Progenitor cell of endocrine pancreas (in vitro differentiated cells): ENCODE measurements at regions not wholly inside any gene's neighbourhood (a gene's known extent, or its start where the extent isn't known, plus 50 kb on each side); places are given as distances from the start of the nearest gene placed in this dataset.

Experiments
- DNase-seq: peaks from one replicate; pipeline ENCODE4 v3.0.0; 2021; ENCODE audit warnings: low spot score; ENCODE audit not compliant: unreplicated experiment
- H3K27ac Mint-ChIP-seq: 2 replicates; pipeline ENCODE4 v1.8.0; 2021; ENCODE audit warnings: mild to moderate bottlenecking, moderate library complexity, mixed read lengths
- H3K27me3 Mint-ChIP-seq: 2 replicates; pipeline ENCODE4 v1.8.0; 2021; ENCODE audit warnings: mixed read lengths
- H3K36me3 Mint-ChIP-seq: 2 replicates; pipeline ENCODE4 v1.8.0; 2022; ENCODE audit warnings: mixed read lengths; ENCODE audit not compliant: insufficient read depth
- H3K4me1 Mint-ChIP-seq: 2 replicates; pipeline ENCODE4 v1.8.0; 2021; ENCODE audit warnings: low read depth, mixed read lengths
- H3K4me3 Mint-ChIP-seq: 2 replicates; pipeline ENCODE4 v1.8.0; 2021; ENCODE audit warnings: low read depth, mild to moderate bottlenecking, moderate library complexity, mixed read lengths
- H3K9me3 Mint-ChIP-seq: 2 replicates; pipeline ENCODE4 v1.8.0; 2021; ENCODE audit warnings: low read depth, mixed read lengths
- TF ChIP-seq, protein P1 (sequence below): fragments of 200-600 bp; sonication (generic); IDR thresholded peaks from one replicate; pipeline ENCODE4 v1.5.0; 2021; ENCODE audit warnings: antibody characterized with exemption, mild to moderate bottlenecking; ENCODE audit not compliant: unreplicated experiment

DNA sequence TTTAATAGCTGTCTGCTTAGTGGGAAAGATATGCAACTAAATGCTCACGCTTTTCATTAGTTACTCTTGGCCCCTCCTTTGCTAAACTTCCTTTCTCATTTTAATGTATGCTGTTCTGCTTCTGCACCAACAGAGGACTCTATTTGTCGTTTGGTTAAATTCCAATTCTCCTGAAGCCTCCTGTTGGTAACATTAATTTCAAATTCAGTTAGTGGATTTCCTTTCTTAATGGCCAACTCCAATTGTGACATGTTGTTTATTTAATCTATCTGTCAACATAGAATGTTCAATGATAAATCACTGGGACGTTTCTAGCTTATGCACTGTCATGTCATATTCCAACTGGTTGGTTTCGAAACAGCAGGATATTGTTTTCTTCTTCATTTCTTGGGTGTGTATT is 467.4 kb upstream of the BCHE start:
- no peaks in the 10 kb centered on the region for H3K27me3 Mint-ChIP-seq
- no peak overlapping the region for H3K4me3 Mint-ChIP-seq
- no peaks in the 10 kb centered on the region for H3K36me3 Mint-ChIP-seq
- H3K9me3 Mint-ChIP-seq: peaks cover under 1% of the 10 kb centered on the region
- DNase-seq: no peak
- H3K4me1 Mint-ChIP-seq: no peaks in the 10 kb centered on the region
- no peak overlapping the region for H3K27ac Mint-ChIP-seq
- TF ChIP-seq, protein P1, sequence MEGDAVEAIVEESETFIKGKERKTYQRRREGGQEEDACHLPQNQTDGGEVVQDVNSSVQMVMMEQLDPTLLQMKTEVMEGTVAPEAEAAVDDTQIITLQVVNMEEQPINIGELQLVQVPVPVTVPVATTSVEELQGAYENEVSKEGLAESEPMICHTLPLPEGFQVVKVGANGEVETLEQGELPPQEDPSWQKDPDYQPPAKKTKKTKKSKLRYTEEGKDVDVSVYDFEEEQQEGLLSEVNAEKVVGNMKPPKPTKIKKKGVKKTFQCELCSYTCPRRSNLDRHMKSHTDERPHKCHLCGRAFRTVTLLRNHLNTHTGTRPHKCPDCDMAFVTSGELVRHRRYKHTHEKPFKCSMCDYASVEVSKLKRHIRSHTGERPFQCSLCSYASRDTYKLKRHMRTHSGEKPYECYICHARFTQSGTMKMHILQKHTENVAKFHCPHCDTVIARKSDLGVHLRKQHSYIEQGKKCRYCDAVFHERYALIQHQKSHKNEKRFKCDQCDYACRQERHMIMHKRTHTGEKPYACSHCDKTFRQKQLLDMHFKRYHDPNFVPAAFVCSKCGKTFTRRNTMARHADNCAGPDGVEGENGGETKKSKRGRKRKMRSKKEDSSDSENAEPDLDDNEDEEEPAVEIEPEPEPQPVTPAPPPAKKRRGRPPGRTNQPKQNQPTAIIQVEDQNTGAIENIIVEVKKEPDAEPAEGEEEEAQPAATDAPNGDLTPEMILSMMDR: no peak

DNA sequence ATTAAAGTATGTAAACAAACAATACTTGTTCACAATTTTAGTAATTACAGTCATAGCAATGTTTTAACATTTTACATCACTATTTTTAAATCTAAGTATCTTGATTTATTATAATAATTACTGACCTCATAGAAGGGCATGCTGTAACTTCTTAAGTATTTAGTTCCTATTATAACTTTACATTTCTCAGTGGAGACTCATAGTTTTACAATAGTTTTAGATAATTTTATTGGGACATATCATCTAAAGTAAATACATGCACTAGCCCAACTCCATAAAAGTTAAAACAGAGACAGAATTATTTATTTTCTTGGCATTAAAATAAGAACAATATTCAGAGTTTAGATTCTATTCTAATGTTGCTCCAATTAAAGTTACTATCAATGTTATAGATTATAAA is 466.5 kb upstream of the BCHE start:
- H3K9me3 Mint-ChIP-seq: no peaks in the 10 kb centered on the region
- no peak for DNase-seq
- H3K4me3 Mint-ChIP-seq: no peak overlapping the region
- H3K36me3 Mint-ChIP-seq: no peaks in the 10 kb centered on the region
- H3K27ac Mint-ChIP-seq: no peak overlapping the region
- no peaks in the 10 kb centered on the region for H3K4me1 Mint-ChIP-seq
- TF ChIP-seq, protein P1: no peak
- no peaks in the 10 kb centered on the region for H3K27me3 Mint-ChIP-seq

DNA sequence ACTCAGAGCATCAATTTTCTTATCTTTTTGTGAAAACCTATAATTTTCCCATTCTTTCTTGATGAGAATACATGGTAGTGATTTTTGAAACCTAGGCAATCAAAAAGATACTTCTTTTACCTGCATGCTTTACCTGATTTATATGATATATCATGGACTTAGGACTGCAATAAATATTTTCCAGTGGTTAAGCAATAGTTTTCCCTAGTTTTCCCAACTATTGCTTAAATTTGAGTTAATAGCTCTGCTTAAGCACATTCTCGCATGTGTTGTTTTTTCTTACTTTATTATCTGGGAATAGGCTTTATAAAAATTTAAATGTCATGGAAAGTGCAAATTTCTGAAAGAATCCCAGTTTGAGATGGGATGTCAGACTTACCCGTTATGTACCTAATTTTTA is 465.1 kb upstream of the BCHE start:
- no peak for DNase-seq
- Mint-ChIP-seq H3K27ac (no peak overlapping the region), H3K27me3 (no peaks in the 10 kb centered on the region), H3K36me3 (no peaks in the 10 kb centered on the region), H3K4me1 (no peaks in the 10 kb centered on the region), H3K4me3 (no peak overlapping the region), H3K9me3 (no peaks in the 10 kb centered on the region)
- TF ChIP-seq, protein P1: no peak

DNA sequence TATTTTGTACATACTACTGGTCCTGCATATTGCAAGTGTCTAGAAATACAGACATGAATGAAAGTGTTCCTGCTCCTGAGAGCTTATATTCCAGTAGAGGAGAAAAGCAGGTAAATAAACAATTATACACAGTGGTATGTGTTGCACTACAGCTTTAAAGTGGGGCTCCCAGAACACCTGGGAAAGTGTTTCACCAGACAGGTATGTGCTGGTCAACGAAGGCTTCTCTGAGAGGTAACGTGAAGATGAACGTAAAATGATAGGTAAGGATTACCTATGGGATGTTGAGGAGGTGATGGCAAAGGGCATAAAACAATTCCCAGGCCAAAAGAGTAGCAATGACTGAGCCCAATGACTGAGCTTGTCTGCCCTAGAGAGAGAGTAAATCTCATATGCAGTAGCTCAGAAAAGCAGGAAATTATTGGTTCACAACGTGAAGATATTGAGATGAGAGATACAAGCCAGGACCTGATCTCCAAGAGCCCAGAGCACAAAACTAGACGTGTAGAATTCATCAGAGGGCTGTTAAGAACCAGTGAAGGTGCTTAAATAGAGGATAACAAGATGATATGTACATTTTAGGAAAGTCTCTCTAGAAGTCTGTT is 459.1 kb upstream of the BCHE start:
- DNase-seq: no peak
- TF ChIP-seq, protein P1: no peak
- Mint-ChIP-seq H3K27ac (no peak overlapping the region), H3K9me3 (no peaks in the 10 kb centered on the region), H3K27me3 (no peaks in the 10 kb centered on the region), H3K4me1 (no peaks in the 10 kb centered on the region), H3K36me3 (no peaks in the 10 kb centered on the region), H3K4me3 (no peak overlapping the region)

DNA sequence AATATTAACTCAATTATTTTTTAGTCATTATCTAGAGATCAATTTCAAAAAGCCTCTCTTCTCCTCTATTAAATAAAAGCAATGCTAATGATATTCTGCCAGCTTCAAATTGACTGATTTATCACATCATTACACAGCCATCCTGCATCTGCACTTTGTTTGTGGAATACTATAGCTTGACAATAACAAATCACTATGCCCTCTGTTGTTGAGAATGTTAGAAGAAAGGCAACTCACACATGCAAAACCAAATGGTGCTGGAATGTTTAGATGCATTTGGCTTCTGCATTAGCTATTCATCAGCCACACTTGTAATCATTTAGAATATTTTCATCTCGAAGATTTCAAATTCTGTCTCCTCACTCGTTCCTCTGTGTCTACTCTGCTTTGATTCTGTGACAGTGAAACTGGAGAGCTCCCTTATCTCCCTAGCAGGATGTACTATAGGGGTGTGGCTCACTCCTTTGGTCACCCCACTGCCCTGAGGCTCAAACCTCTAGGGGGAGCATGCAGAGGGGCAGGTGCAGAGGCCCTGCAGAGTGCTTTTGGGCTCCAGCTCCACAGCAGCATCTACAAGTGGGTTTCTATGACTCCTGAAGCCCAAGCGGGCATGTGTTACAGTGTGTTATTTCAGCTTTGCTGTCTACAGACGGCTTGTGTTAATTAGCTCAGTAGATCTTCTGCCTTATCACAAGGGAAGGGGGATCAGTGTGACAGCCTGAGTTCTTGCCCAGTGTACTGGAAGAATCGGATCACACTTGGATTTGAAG is 454.1 kb upstream of the BCHE start:
- Mint-ChIP-seq H3K36me3 (no peaks in the 10 kb centered on the region), H3K9me3 (no peaks in the 10 kb centered on the region), H3K27me3 (no peaks in the 10 kb centered on the region), H3K4me1 (no peaks in the 10 kb centered on the region), H3K4me3 (no peak overlapping the region), H3K27ac (no peak overlapping the region)
- TF ChIP-seq, protein P1: no peak
- DNase-seq: no peak
